Ectodermal cell (in vitro differentiated cells): ENCODE measurements at regions not wholly inside any gene's neighbourhood (a gene's known extent, or its start where the extent isn't known, plus 50 kb on each side); places are given as distances from the start of the nearest gene placed in this dataset.

Source experiments
- H3K27ac ChIP-seq: 2 replicates; pipeline ENCODE4 v1.7.0; 2013; ENCODE audit warnings: mild to moderate bottlenecking, low read depth, low read length; ENCODE audit not compliant: insufficient read depth, poor library complexity, severe bottlenecking
- H3K27me3 ChIP-seq: 2 replicates; pipeline ENCODE4 v1.7.0; 2013; ENCODE audit warnings: mild to moderate bottlenecking, low read length; ENCODE audit not compliant: insufficient read depth, control insufficient read depth, poor library complexity, severe bottlenecking
- H3K36me3 ChIP-seq: one replicate; pipeline ENCODE4 v1.7.0; 2013; ENCODE audit warnings: low read length; ENCODE audit not compliant: control insufficient read depth, insufficient read depth
- H3K4me1 ChIP-seq: one replicate; pipeline ENCODE4 v1.7.0; 2013; ENCODE audit warnings: low read length; ENCODE audit not compliant: control insufficient read depth, insufficient read depth
- H3K4me3 ChIP-seq: 2 replicates; pipeline ENCODE4 v1.7.0; 2013; ENCODE audit warnings: low read depth, low read length, control low read depth; ENCODE audit not compliant: insufficient read depth
- H3K9me3 ChIP-seq: 2 replicates; pipeline ENCODE4 v1.7.0; 2013; ENCODE audit warnings: mild to moderate bottlenecking, low read length, moderate library complexity; ENCODE audit not compliant: control insufficient read depth
- WGBS, 2 experiments: methylation state at CpG; one replicate each; pipeline ENCODE4 v1.1.7; 2013; ENCODE audit warnings: missing lambda C conversion rate in 2 of 2; 5-methylcytosine and 5-hydroxymethylcytosine counted together

DNA sequence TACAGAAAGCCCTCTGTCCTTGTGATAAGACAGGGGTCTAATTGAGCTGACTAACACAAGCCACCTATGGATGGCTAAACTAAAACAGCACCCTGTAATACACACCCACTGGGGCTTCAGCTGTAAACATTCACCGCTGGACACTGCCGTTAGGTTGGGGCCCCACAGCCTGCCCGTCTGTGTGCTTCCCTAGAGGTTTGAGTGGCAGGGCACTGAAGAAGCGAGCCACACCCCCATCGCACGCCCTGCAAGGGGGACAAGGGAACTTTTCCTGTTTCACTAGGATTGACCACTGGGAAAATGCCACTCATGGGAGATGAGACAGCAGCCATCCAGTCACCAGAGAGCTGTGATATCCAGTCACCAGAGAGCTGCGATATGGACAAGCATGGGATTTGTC lies 335.7 kb upstream of the CFAP20DC start:
- Histone ChIP-seq H3K9me3 (no peaks in the 10 kb centered on the region), H3K4me1 (no peaks in the 10 kb centered on the region), H3K36me3 (no peaks in the 10 kb centered on the region), H3K27ac (no peak overlapping the region), H3K27me3 (no peaks in the 10 kb centered on the region), H3K4me3 (no peak overlapping the region)
- 83 to 85% methylated on average over 7 of the region's 7 CpGs for WGBS, 2 experiments

DNA sequence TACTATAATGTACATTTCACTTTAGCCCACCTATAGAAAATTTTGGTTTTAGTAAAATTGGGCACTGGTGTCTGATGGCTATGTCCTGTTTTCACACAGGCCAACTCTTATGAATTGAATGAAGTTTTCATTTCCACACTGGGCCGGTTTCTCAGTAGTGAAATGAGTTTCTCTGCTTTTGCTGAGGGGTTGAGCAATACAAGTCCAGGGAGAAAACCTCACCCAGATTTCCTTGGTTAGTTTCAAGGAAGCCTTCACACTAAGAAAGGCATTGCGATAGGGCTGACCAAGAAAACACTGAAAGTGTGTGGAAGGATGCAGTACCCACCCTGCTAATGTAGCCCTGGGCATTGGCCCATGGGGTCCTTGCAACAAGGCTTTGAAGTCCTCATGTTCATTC lies 331.5 kb upstream of the CFAP20DC start:
- Histone ChIP-seq H3K27ac (no peak overlapping the region), H3K27me3 (no peaks in the 10 kb centered on the region), H3K9me3 (no peaks in the 10 kb centered on the region), H3K4me1 (no peaks in the 10 kb centered on the region), H3K36me3 (no peaks in the 10 kb centered on the region), H3K4me3 (no peak overlapping the region)
- WGBS, 2 experiments, result 90 to 100% methylated on average over 2 of the region's 2 CpGs

DNA sequence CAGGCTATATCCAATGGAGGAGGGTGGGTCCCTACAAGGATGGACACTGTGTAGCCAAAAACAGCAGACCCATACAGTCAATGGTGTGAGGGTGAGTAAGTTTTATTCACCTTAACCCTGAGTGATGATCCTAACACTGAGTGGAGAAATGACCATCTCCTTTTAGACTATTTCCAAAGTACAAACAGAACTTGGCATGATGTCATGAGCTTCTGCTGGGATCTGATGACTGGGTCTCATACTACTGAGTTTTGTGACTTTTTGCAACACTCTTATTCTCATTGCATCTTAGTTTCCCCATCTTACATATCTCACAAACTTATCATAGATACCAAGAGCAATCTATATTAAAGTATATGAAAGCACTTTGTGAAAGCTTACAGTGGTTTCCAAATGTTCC lies 330.3 kb upstream of the CFAP20DC start:
- Histone ChIP-seq H3K4me3 (no peak overlapping the region), H3K4me1 (no peaks in the 10 kb centered on the region), H3K27me3 (no peaks in the 10 kb centered on the region), H3K36me3 (no peaks in the 10 kb centered on the region), H3K9me3 (no peaks in the 10 kb centered on the region), H3K27ac (no peak overlapping the region)

DNA sequence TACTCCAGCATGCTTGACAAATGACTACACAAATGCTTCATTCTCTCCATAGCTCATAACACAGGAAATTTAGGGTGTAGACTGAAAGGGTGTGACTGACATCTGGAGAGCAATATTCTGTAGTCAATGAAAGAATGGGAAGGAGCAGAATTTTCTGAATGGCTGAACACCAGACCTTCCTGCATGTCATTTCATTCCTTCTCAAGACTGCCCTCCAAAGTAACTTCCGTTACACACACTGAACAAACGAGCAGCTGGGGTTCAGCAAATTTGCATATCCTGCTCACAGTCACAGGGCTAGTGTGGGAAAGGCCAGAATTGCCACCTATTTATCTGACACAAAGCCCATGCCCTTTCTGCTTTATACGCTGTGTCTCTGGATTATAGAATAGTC lies 325.0 kb upstream of the CFAP20DC start:
- Histone ChIP-seq H3K36me3 (no peaks in the 10 kb centered on the region), H3K4me3 (no peak overlapping the region), H3K4me1 (no peaks in the 10 kb centered on the region), H3K27ac (no peak overlapping the region), H3K27me3 (no peaks in the 10 kb centered on the region), H3K9me3 (no peaks in the 10 kb centered on the region)
- 64 to 67% methylated on average over 3 of the region's 3 CpGs for WGBS, 2 experiments

DNA sequence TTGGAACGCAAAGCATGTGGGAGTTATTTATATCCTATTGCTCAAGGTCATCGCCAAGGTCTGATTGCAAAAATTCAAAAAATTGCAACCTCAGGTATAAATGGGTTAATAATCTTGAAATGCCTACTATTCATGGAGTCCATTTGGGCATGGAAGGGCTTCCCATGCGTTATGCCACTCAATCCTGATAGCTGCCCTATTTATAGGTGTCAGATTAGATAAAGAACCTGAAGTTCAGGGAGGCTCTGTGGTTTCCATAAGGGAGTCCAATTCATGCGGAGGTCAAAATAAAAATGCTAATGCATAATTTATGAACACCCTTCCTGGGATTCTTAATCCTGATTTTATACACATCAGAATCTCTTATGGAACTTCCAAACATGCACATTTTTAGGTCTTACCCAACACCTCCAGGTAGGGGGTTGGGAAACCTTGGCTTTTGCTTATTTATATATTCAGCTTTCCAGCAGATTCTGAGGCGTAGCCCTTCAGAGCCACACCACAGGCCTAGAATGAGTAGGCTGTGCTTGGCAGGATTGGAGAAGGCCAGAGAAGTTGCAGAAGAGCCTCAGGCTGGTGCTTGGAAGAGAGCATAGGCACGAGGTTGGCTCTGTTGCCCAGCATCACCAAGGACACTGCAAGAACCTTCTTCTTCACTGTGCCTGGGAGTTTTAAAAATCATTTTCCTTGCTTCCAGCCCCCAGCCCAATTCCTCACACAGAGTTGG lies 324.4 kb upstream of the CFAP20DC start:
- WGBS, 2 experiments, result 76 to 86% methylated on average over 5 to 6 of the region's 6 CpGs

DNA sequence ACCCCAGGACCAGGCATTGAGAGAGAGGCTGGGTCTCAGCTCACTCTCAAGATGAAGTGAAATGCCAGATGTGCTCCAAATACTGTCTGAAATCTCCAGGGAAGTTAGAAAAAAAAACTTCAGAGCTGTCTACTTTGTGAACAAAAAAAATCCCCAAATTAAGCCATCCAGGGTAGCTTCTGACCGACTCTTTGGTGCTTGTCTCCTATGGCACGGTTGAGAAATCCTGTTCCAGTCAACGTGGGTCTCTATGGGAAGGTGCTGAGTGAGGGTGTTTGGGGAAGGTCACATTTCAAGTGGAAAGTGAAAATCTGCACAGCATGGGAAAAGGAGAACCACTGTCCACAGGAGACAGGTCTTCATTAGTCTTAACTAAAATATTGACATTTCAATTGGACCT lies 322.5 kb upstream of the CFAP20DC start:
- H3K4me3 ChIP-seq, result no peak overlapping the region
- H3K9me3 ChIP-seq, result no peaks in the 10 kb centered on the region
- no peaks in the 10 kb centered on the region for H3K4me1 ChIP-seq
- WGBS, 2 experiments, result 64 to 66% methylated on average over 3 of the region's 3 CpGs
- H3K27me3 ChIP-seq, result no peaks in the 10 kb centered on the region
- no peaks in the 10 kb centered on the region for H3K36me3 ChIP-seq
- H3K27ac ChIP-seq, result no peak overlapping the region

More for the DNA sequence above, 324.4 kb upstream of the CFAP20DC start:
- Histone ChIP-seq H3K4me3 (no peak overlapping the region), H3K9me3 (no peaks in the 10 kb centered on the region), H3K36me3 (no peaks in the 10 kb centered on the region), H3K27me3 (no peaks in the 10 kb centered on the region), H3K27ac (no peak overlapping the region), H3K4me1 (no peaks in the 10 kb centered on the region)

DNA sequence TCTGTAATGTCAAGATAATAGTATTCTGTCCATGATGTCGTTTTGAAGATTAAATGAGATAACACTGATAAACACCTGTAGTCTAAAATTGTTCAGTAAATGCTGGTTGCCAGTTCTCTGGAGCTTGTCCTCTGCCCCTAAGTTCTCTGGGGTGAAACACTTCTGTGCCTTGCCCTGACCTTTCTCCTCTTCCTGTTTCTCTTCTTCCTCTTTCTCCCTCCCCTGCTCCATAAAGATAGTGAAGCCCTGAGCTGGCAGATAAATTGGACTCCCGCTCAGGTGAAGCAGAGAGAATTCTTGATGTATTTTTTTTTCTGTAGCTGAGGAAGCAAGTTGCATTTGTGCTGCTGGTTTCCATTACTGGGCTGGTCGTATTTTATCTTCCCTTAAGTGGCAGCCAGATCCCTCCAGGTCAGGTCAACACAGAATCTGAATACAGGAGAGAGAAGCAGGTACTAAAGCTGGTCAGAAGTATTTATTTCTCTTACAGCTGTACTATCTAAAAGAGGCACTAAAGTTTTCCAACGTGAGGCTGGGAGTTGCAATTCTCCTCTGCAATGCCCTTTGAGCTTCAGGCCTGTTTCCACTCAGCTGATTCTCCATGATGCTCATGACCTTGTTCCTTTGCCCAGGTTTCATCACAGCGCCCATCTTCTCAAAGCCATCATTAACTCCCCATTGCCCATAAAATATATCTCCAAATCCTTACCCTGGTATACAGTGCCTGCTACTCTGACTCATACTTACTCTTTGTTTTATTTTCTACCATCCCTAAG lies 319.3 kb upstream of the CFAP20DC start:
- Histone ChIP-seq H3K27ac (no peak overlapping the region), H3K4me3 (no peak overlapping the region), H3K9me3 (no peaks in the 10 kb centered on the region), H3K4me1 (no peaks in the 10 kb centered on the region), H3K27me3 (no peaks in the 10 kb centered on the region), H3K36me3 (no peaks in the 10 kb centered on the region)
- WGBS, 2 experiments, result 84 to 93% methylated on average over 5 of the region's 5 CpGs

DNA sequence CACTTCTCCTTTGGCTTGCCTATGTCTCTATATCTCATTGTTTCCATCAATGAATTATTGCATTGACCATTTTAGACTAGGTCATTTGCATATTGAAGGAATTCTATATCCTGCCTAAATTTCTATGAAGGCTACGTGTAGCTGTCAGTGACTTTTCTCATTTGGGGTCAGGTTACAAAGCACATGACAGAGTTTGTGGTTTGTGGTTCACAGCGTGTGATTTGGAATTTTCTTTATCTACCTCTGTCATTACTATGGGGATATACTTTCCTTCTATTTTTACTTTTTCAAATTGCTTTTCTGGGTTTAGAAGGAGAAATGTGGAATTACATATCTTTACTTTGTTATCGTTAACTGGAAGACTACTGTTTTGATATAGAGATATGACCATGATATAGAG lies 317.3 kb upstream of the CFAP20DC start:
- Histone ChIP-seq H3K36me3 (no peaks in the 10 kb centered on the region), H3K27ac (no peak overlapping the region), H3K4me1 (no peaks in the 10 kb centered on the region), H3K4me3 (no peak overlapping the region), H3K27me3 (no peaks in the 10 kb centered on the region), H3K9me3 (no peaks in the 10 kb centered on the region)
- 71 to 77% methylated on average over 2 of the region's 3 CpGs for WGBS, 2 experiments

DNA sequence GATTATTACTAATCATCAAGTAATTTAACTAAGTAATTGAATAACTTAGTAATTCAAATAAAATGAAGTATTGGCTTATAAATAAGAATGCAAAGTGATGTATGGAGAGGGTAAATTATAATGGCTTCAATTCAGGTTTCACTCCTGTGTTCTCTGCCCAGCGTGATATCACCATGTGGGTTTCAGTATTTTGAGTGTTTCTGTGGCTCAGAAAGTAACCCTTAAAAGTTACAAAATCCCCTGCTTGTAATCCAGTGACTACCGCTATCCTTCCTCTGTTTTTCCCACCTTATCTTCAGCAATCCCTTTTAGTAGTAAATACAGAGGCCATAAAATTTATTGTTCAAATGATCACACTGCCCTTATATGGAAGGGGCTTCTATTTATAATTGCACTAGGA lies 316.4 kb upstream of the CFAP20DC start:
- H3K4me1 ChIP-seq, result no peaks in the 10 kb centered on the region
- no peaks in the 10 kb centered on the region for H3K36me3 ChIP-seq
- 91 to 92% methylated on average over 2 of the region's 2 CpGs for WGBS, 2 experiments
- no peak overlapping the region for H3K27ac ChIP-seq
- no peaks in the 10 kb centered on the region for H3K9me3 ChIP-seq
- H3K4me3 ChIP-seq, result no peak overlapping the region
- H3K27me3 ChIP-seq, result no peaks in the 10 kb centered on the region

DNA sequence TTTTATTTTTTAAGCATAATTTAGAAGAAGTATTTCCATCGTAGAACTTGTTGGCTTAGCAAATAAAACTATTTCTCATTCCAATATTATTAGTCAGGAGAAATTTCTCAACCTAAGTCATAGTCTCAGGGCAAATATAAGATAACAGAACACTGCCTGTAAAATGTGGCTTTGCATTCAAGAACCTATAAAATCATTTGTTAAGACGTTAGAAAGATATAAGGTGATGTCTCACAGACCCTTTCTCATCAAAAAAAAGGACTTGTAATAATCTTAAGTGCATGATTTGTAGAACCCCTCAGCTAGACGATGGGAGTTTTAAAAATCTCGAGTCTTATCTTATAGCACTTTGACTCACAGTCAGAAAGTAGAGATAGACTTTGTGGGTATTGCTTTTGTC lies 314.7 kb upstream of the CFAP20DC start:
- Histone ChIP-seq H3K27me3 (no peaks in the 10 kb centered on the region), H3K36me3 (no peaks in the 10 kb centered on the region), H3K4me1 (no peaks in the 10 kb centered on the region), H3K27ac (no peak overlapping the region), H3K9me3 (no peaks in the 10 kb centered on the region), H3K4me3 (no peak overlapping the region)
- 98 to 100% methylated on average over 3 of the region's 4 CpGs for WGBS, 2 experiments
